Esophagus muscularis mucosa (tissue), 4 donors: ENCODE measurements at regions not wholly inside any gene's neighbourhood (a gene's known extent, or its start where the extent isn't known, plus 50 kb on each side); places are given as distances from the start of the nearest gene placed in this dataset.

ENCODE experiments used
- EP300 ChIP-seq: sonication (generic); formaldehyde crosslinking; IDR thresholded peaks from one replicate; pipeline ENCODE4 v1.6.1; 2017; ENCODE audit warnings: antibody characterized with exemption
- POLR2AphosphoS5 ChIP-seq, 2 donors: sonication (generic); formaldehyde crosslinking; IDR thresholded peaks; one replicate each; pipeline ENCODE4 v1.6.1; 2017; ENCODE audit warnings: antibody characterized with exemption in 2 of 2
- TF ChIP-seq, protein P1 (sequence below), 3 experiments: fragments of 200-600 bp in 2 of 3; fragments of 450-650 bp in 1 of 3; sonication (generic) in 2 of 3; IDR thresholded peaks; one replicate each; pipeline ENCODE4 v1.5.1; 2017 to 2019; ENCODE audit warnings: antibody characterized with exemption in 3 of 3, mild to moderate bottlenecking in 2 of 3, moderate library complexity in 1 of 3

DNA sequence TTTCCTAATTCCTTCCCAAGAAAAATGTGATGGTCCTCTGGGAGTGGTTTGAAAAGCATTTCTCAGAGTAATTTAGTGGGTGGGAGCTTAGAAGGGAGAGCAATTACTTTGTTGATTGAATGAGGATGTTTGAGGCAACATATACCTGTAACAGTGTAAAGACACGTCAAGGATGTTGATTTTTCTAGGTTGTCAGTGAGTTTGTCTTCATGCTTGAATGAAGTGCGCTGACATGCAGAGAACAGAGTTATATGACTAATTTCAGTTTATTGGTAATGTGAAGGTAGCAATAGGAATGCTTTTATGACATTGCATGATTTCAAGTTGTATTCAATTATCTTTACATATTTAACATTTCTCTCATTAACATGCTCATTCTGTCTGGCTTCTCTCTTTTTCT is 286.9 kb downstream of the NFKBIZ start:
- TF ChIP-seq EP300, result no peak
- TF ChIP-seq, protein P1, sequence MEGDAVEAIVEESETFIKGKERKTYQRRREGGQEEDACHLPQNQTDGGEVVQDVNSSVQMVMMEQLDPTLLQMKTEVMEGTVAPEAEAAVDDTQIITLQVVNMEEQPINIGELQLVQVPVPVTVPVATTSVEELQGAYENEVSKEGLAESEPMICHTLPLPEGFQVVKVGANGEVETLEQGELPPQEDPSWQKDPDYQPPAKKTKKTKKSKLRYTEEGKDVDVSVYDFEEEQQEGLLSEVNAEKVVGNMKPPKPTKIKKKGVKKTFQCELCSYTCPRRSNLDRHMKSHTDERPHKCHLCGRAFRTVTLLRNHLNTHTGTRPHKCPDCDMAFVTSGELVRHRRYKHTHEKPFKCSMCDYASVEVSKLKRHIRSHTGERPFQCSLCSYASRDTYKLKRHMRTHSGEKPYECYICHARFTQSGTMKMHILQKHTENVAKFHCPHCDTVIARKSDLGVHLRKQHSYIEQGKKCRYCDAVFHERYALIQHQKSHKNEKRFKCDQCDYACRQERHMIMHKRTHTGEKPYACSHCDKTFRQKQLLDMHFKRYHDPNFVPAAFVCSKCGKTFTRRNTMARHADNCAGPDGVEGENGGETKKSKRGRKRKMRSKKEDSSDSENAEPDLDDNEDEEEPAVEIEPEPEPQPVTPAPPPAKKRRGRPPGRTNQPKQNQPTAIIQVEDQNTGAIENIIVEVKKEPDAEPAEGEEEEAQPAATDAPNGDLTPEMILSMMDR (IDR thresholded peaks at IDR 0.05), result no peak
- no peak for TF ChIP-seq POLR2AphosphoS5 (IDR thresholded peaks at IDR 0.05)
